PC-9 (cell line): ENCODE measurements at regions not wholly inside any gene's neighbourhood (a gene's known extent, or its start where the extent isn't known, plus 50 kb on each side); places are given as distances from the start of the nearest gene placed in this dataset.

Source experiments
- EZH2 ChIP-seq: fragments of 200-600 bp; sonication (generic); IDR thresholded peaks from 2 replicates; pipeline ENCODE4 v1.8.0; 2017; ENCODE audit warnings: antibody characterized with exemption, low read depth
- TF ChIP-seq, protein P1 (sequence below): fragments of 200-600 bp; sonication (generic); conservative IDR thresholded peaks from 2 replicates; pipeline ENCODE4 v1.6.1; 2017; ENCODE audit warnings: mixed run types, antibody characterized with exemption, mild to moderate bottlenecking, moderate library complexity

DNA sequence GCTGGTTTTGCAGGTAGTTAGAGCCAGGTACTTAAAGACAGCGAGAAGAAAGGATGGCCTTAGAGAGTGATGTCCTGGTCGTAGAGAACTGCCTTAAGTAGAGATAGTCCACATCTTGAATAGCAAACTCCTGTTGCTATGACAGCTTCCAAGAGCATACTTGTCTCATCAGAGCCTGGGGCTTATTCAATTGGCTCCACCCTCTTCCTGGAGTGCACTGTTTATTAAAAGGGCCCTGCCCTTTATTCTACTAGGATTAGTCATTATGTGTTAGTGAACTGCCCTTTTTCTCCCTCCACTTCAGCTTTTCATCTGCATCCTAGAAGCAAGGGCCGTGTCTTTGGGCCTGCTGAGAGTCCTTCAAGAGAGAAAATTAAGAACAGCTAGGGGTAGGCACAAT lies 94.5 kb upstream of the EOLA2 start:
- no peak for TF ChIP-seq EZH2
- TF ChIP-seq, protein P1, sequence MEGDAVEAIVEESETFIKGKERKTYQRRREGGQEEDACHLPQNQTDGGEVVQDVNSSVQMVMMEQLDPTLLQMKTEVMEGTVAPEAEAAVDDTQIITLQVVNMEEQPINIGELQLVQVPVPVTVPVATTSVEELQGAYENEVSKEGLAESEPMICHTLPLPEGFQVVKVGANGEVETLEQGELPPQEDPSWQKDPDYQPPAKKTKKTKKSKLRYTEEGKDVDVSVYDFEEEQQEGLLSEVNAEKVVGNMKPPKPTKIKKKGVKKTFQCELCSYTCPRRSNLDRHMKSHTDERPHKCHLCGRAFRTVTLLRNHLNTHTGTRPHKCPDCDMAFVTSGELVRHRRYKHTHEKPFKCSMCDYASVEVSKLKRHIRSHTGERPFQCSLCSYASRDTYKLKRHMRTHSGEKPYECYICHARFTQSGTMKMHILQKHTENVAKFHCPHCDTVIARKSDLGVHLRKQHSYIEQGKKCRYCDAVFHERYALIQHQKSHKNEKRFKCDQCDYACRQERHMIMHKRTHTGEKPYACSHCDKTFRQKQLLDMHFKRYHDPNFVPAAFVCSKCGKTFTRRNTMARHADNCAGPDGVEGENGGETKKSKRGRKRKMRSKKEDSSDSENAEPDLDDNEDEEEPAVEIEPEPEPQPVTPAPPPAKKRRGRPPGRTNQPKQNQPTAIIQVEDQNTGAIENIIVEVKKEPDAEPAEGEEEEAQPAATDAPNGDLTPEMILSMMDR: no peak
